ENCODE measurements at regions not wholly inside any gene's neighbourhood (a gene's known extent, or its start where the extent isn't known, plus 50 kb on each side); places are given as distances from the start of the nearest gene placed in this dataset.

GRCh38 chr1:2940178-2940577 is 81.1 kb upstream of the ACTRT2 start:
- H3K9me3 ChIP-seq = no peaks in the 10 kb centered on the region
- H3K4me1 ChIP-seq = no peaks in the 10 kb centered on the region
- no peaks in the 10 kb centered on the region for H3K36me3 ChIP-seq
- intact Hi-C loops (cut with DNase I) = no loop called here
- TF ChIP-seq POLR2A (IDR thresholded peaks at IDR 0.05) (no peak), CTCF (IDR thresholded peaks at IDR 0.05) (no peak)
- no peak for DNase-seq
- H3K27me3 ChIP-seq = no peaks in the 10 kb centered on the region
- WGBS, 2 donors = 87 to 96% methylated on average over 4 of the region's 4 CpGs
- H3K4me3 ChIP-seq (replicated peaks in 1 of 3) = no peak overlapping the region
- no peak overlapping the region for H3K27ac ChIP-seq

GRCh38 chr1:2941040-2941439 is 80.2 kb upstream of the ACTRT2 start:
- WGBS, 2 donors = 69 to 70% methylated on average over 2 of the region's 2 CpGs
- H3K27ac ChIP-seq = no peak overlapping the region
- H3K27me3 ChIP-seq = no peaks in the 10 kb centered on the region
- H3K36me3 ChIP-seq = no peaks in the 10 kb centered on the region
- intact Hi-C loops (cut with DNase I) = no loop called here
- H3K4me1 ChIP-seq = no peaks in the 10 kb centered on the region
- TF ChIP-seq POLR2A (IDR thresholded peaks at IDR 0.05) (no peak), CTCF (IDR thresholded peaks at IDR 0.05) (no peak)
- DNase-seq = no peak
- H3K9me3 ChIP-seq = no peaks in the 10 kb centered on the region
- no peak overlapping the region for H3K4me3 ChIP-seq (replicated peaks in 1 of 3)

- Histone ChIP-seq H3K27me3 (no peaks in the 10 kb centered on the region), H3K4me1 (no peaks in the 10 kb centered on the region), H3K36me3 (no peaks in the 10 kb centered on the region), H3K27ac (no peak overlapping the region), H3K4me3 (replicated peaks in 1 of 3) (no peak overlapping the region), H3K9me3 (no peaks in the 10 kb centered on the region)
- 100% methylated on average over 1 of the region's 6 CpGs; no CpG with 5 or more reads in 1 of the 2 donors for WGBS, 2 donors
- TF ChIP-seq POLR2A (IDR thresholded peaks at IDR 0.05) = no peak
- TF ChIP-seq CTCF (IDR thresholded peaks at IDR 0.05) = no peak
- no peak for DNase-seq
- intact Hi-C loops (cut with DNase I) = no loop called here
Measured at GRCh38 chr1:2941907-2942306, 79.4 kb upstream of the ACTRT2 start.

- Histone ChIP-seq H3K27ac (no peak overlapping the region), H3K4me3 (replicated peaks in 1 of 3) (no peak overlapping the region), H3K4me1 (no peaks in the 10 kb centered on the region), H3K27me3 (no peaks in the 10 kb centered on the region), H3K9me3 (no peaks in the 10 kb centered on the region), H3K36me3 (no peaks in the 10 kb centered on the region)
- intact Hi-C loops (cut with DNase I) = no loop called here
- no peak for TF ChIP-seq POLR2A (IDR thresholded peaks at IDR 0.05)
- TF ChIP-seq CTCF (IDR thresholded peaks at IDR 0.05) = no peak
- WGBS, 2 donors = 81 to 95% methylated on average over 2 to 4 of the region's 5 CpGs
- no peak for DNase-seq
Measured at GRCh38 chr1:2942410-2942809, 78.9 kb upstream of the ACTRT2 start.

GRCh38 chr1:2943686-2944260 is 77.5 kb upstream of the ACTRT2 start:
- WGBS, 2 donors = 85 to 88% methylated on average over 3 to 6 of the region's 7 CpGs
- H3K9me3 ChIP-seq = no peaks in the 10 kb centered on the region
- intact Hi-C loops (cut with DNase I) = no loop called here
- no peaks in the 10 kb centered on the region for H3K27me3 ChIP-seq
- no peak for DNase-seq
- no peak for TF ChIP-seq POLR2A (IDR thresholded peaks at IDR 0.05)
- no peaks in the 10 kb centered on the region for H3K36me3 ChIP-seq
- no peak overlapping the region for H3K4me3 ChIP-seq (replicated peaks in 1 of 3)
- H3K4me1 ChIP-seq = no peaks in the 10 kb centered on the region
- no peak overlapping the region for H3K27ac ChIP-seq

GRCh38 chr1:2944705-2945104 is 76.6 kb upstream of the ACTRT2 start:
- no peaks in the 10 kb centered on the region for H3K27me3 ChIP-seq
- H3K9me3 ChIP-seq = no peaks in the 10 kb centered on the region
- no peak for TF ChIP-seq CTCF (IDR thresholded peaks at IDR 0.05)
- no peak for TF ChIP-seq POLR2A (IDR thresholded peaks at IDR 0.05)
- intact Hi-C loops (cut with DNase I) = no loop called here
- no peak overlapping the region for H3K4me3 ChIP-seq (replicated peaks in 1 of 3)
- 85 to 88% methylated on average over 4 of the region's 4 CpGs for WGBS, 2 donors
- no peak overlapping the region for H3K27ac ChIP-seq
- DNase-seq = no peak
- H3K36me3 ChIP-seq = no peaks in the 10 kb centered on the region
- H3K4me1 ChIP-seq = no peaks in the 10 kb centered on the region
